ENCODE measurements at regions not wholly inside any gene's neighbourhood (a gene's known extent, or its start where the extent isn't known, plus 50 kb on each side); places are given as distances from the start of the nearest gene placed in this dataset.

- Histone ChIP-seq H3K36me3 (replicated peaks; ENCODE audit: low read depth, low read length) (no peaks in the 10 kb centered on the region), H3K9ac (ENCODE audit: low read length) (no peak overlapping the region), H3K4me3 (ENCODE audit: low read length) (no peak overlapping the region), H3K27me3 (ENCODE audit: low read depth, low read length) (no peaks in the 10 kb centered on the region), H3K79me2 (ENCODE audit: low read length) (no peaks in the 10 kb centered on the region), H3K4me2 (ENCODE audit: low read length) (no peak overlapping the region), H2AFZ (ENCODE audit: low read depth, low read length) (no peak overlapping the region), H3K27ac (ENCODE audit: low read length) (no peak overlapping the region), H3K9me3 (ENCODE audit: insufficient read depth, low read length) (no peaks in the 10 kb centered on the region), H4K20me1 (ENCODE audit: insufficient read depth, low read length) (no peaks in the 10 kb centered on the region), H3K4me1 (ENCODE audit: low read length) (no peaks in the 10 kb centered on the region)
- TF ChIP-seq EZH2phosphoT487 (IDR thresholded peaks at IDR 0.05; ENCODE audit: low read depth), result no peak
- TF ChIP-seq, protein P1, sequence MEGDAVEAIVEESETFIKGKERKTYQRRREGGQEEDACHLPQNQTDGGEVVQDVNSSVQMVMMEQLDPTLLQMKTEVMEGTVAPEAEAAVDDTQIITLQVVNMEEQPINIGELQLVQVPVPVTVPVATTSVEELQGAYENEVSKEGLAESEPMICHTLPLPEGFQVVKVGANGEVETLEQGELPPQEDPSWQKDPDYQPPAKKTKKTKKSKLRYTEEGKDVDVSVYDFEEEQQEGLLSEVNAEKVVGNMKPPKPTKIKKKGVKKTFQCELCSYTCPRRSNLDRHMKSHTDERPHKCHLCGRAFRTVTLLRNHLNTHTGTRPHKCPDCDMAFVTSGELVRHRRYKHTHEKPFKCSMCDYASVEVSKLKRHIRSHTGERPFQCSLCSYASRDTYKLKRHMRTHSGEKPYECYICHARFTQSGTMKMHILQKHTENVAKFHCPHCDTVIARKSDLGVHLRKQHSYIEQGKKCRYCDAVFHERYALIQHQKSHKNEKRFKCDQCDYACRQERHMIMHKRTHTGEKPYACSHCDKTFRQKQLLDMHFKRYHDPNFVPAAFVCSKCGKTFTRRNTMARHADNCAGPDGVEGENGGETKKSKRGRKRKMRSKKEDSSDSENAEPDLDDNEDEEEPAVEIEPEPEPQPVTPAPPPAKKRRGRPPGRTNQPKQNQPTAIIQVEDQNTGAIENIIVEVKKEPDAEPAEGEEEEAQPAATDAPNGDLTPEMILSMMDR (IDR thresholded peaks at IDR 0.05; ENCODE audit: low read depth, low read length), result no peak
These were observed 164.3 kb upstream of the NPSR1 start for GRCh38 chr7:34493752-34494151.

GRCh38 chr7:34497153-34497777 lies 160.8 kb upstream of the NPSR1 start:
- H3K4me2 ChIP-seq (ENCODE audit: low read length), result no peak overlapping the region
- TF ChIP-seq, protein P1 (IDR thresholded peaks at IDR 0.05; ENCODE audit: low read depth, low read length), result peak; percentile 4; the same call in 1 of the 2 replicates
- TF ChIP-seq EZH2phosphoT487 (IDR thresholded peaks at IDR 0.05; ENCODE audit: low read depth), result no peak
- no peak overlapping the region for H3K9ac ChIP-seq (ENCODE audit: low read length)
- no peaks in the 10 kb centered on the region for H3K9me3 ChIP-seq (ENCODE audit: insufficient read depth, low read length)
- no peak overlapping the region for H3K4me3 ChIP-seq (ENCODE audit: low read length)
- H2AFZ ChIP-seq (ENCODE audit: low read depth, low read length), result no peak overlapping the region
- H3K27ac ChIP-seq (ENCODE audit: low read length), result no peak overlapping the region
- H3K27me3 ChIP-seq (ENCODE audit: low read depth, low read length), result no peaks in the 10 kb centered on the region
- H3K36me3 ChIP-seq (replicated peaks; ENCODE audit: low read depth, low read length), result no peaks in the 10 kb centered on the region
- no peaks in the 10 kb centered on the region for H3K79me2 ChIP-seq (ENCODE audit: low read length)
- H4K20me1 ChIP-seq (ENCODE audit: insufficient read depth, low read length), result no peaks in the 10 kb centered on the region
- no peaks in the 10 kb centered on the region for H3K4me1 ChIP-seq (ENCODE audit: low read length)

DNA sequence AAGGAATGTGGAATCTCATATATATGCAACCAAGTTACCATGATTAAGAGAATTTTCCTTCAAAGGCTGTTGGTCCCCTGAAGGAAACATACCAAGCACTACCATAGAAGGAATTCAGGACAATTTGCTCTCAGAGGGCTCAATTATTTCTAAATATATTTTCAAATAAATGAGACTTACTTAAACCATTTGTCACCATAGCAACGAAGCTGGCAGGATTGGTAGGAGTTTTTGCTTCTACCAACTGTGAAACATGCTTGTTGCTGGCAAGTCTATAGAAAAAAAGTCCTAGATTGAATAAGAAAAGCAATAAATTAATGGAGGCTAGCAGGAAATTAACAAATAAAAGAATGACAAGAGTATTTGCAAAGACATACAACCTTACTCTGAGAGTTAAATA lies 156.9 kb upstream of the NPSR1 start:
- Histone ChIP-seq H3K4me1 (ENCODE audit: low read length) (no peaks in the 10 kb centered on the region), H3K9me3 (ENCODE audit: insufficient read depth, low read length) (no peaks in the 10 kb centered on the region), H4K20me1 (ENCODE audit: insufficient read depth, low read length) (no peaks in the 10 kb centered on the region), H3K27me3 (ENCODE audit: low read depth, low read length) (no peaks in the 10 kb centered on the region), H3K36me3 (replicated peaks; ENCODE audit: low read depth, low read length) (no peaks in the 10 kb centered on the region), H3K4me2 (ENCODE audit: low read length) (no peak overlapping the region), H3K4me3 (ENCODE audit: low read length) (no peak overlapping the region), H2AFZ (ENCODE audit: low read depth, low read length) (no peak overlapping the region), H3K79me2 (ENCODE audit: low read length) (no peaks in the 10 kb centered on the region), H3K27ac (ENCODE audit: low read length) (no peak overlapping the region), H3K9ac (ENCODE audit: low read length) (no peak overlapping the region)
- TF ChIP-seq EZH2phosphoT487 (IDR thresholded peaks at IDR 0.05; ENCODE audit: low read depth), result no peak
- TF ChIP-seq, protein P1 (IDR thresholded peaks at IDR 0.05; ENCODE audit: low read depth, low read length), result no peak

DNA sequence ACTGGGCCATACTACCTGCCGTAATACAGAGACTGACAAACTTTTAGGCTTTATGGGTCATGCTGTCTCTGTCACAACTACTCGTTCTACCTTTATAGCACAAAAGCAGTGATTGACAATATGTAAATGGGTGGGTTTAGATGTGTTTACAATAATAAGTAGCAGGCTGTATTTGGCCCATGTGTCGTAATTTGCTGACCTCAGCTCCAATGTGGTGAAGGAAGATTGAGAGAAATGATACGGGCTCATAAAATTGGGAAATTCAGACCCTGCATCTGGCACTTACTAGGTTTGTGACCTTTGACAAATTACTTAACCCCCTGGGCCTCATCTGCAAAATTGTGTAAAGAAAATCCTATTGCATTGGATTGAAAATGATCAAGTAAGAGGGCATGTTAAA lies 150.8 kb upstream of the NPSR1 start:
- H3K4me1 ChIP-seq (ENCODE audit: low read length), result no peaks in the 10 kb centered on the region
- no peak overlapping the region for H3K27ac ChIP-seq (ENCODE audit: low read length)
- H3K9me3 ChIP-seq (ENCODE audit: insufficient read depth, low read length), result no peaks in the 10 kb centered on the region
- H4K20me1 ChIP-seq (ENCODE audit: insufficient read depth, low read length), result no peaks in the 10 kb centered on the region
- no peak overlapping the region for H3K4me2 ChIP-seq (ENCODE audit: low read length)
- H2AFZ ChIP-seq (ENCODE audit: low read depth, low read length), result no peak overlapping the region
- no peak overlapping the region for H3K9ac ChIP-seq (ENCODE audit: low read length)
- TF ChIP-seq EZH2phosphoT487 (IDR thresholded peaks at IDR 0.05; ENCODE audit: low read depth), result no peak
- TF ChIP-seq, protein P1 (IDR thresholded peaks at IDR 0.05; ENCODE audit: low read depth, low read length), result no peak
- no peaks in the 10 kb centered on the region for H3K27me3 ChIP-seq (ENCODE audit: low read depth, low read length)
- H3K79me2 ChIP-seq (ENCODE audit: low read length), result no peaks in the 10 kb centered on the region
- H3K4me3 ChIP-seq (ENCODE audit: low read length), result no peak overlapping the region
- no peaks in the 10 kb centered on the region for H3K36me3 ChIP-seq (replicated peaks; ENCODE audit: low read depth, low read length)
